GM18867 (cell line): ENCODE measurements at regions not wholly inside any gene's neighbourhood (a gene's known extent, or its start where the extent isn't known, plus 50 kb on each side); places are given as distances from the start of the nearest gene placed in this dataset.
A peak's percentile ranks its signal among the peaks of the same experiment; 100 is the strongest.

ENCODE experiments used
- ATAC-seq: cut with Tn5 transposase; IDR thresholded peaks from one replicate; pipeline ENCODE4 v1.9.1; 2021; ENCODE audit warnings: mild to moderate bottlenecking, moderate library complexity; ENCODE audit not compliant: unreplicated experiment

- no peak for ATAC-seq
Measured at GRCh38 chr6:113642001-113642713, 215.0 kb upstream of the MARCKS start.

DNA sequence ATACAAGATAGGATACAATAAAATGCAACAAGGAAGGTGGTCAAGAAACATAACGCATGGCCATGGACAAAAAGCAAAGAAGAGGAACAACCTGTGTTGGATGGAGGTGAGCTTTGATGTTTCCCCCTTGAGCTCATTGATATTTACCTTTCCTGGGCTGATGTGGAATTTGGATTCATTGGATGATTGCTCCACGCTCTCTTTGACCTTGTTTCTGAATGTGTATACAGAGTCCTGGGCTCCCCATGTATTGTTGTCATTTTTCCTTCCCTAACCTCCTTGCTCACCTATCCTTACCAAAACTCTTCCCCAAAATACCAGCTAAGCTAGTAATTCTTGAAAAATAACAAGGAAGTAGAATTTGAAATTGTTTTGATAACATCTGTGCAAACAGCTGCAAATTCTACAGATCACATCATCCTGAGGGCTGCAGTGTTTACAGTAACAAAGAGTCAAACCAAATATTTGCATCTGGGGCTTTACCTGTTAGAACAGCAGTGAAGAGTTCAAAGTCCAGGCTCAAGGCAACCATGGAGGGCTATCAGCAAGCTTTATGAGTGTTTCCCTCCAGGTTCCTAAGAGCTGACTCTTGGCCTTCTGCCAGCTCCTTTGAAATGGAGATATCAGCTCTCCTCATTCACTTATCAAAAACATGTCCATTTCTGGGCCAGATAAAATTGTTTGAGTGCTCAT lies 214.3 kb upstream of the MARCKS start:
- peak; percentile 91 for ATAC-seq

- ATAC-seq: no peak
Measured at GRCh38 chr6:113643407-113643770, 213.8 kb upstream of the MARCKS start.

DNA sequence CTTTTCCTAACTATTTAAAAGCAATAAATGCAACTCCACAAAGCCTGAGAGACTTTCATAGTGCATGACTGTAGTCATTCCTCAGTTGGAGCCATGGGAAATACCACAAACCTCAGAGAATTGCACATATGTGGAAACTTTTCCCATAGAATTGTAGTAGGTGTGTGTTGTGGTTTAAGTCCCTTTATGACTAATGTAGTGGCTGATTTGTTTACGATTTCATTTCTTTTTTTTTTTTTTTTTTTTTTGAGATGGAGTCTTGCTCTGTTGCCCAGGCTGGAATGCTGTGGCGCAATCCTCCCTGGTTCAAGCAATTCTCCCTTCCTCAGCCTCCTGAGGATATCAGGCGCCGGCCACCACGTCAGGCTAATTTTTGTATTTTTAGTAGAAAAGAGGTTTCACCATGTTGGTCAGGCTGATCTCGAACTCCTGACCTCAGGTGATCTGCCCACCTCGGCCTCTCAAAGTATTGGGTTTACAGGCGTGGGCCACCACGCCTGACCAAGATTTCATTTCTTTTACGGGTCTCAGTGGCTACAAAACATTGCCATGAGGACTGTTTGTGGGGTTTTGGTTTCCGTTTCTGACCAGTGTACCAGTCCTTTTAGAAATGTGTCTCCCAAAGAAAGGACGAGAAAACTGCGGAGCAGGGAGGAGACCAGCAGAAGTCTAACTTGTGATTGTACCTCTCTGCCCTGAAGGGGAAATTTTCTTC lies 212.1 kb upstream of the MARCKS start:
- peak; percentile 32 for ATAC-seq

DNA sequence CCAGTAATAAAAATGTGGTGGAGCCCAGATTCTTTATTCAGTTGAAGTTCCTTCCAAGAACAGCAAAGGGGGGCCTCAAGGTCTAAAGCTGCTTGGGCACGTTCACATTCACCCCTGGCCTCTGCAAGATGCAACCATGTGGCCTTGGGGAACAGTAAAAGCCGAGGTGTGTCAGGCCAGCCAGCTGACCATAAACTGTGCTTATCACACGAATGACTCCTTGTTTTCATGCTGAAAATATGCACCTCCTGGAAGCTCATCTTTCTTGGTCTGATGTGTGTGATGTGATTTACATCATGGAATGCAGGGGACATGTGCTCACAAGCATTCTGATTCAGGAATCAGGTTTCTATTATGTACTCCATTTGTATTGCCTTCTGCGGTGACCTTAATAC lies 211.6 kb upstream of the MARCKS start:
- ATAC-seq: peak; percentile 17

DNA sequence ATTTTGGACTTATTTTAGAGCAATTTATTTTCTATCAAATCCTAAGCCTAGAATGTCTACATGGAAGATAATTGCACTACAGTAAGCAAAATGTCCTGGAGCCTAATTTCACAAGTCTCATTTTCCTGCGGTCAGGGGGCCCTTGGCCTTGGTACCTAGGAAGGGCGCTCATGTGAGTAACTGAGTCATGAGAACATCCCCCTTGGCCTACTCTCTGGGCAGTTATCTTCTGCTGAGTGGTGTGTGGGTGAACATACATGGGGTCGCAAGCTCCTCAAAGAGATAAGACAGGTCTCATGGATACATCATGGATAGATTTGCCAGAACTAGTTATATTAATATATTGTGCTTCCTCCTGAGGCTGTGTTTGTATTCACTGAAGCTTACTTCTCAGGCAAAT lies 211.2 kb upstream of the MARCKS start:
- ATAC-seq: no peak

- ATAC-seq: no peak
Measured at GRCh38 chr6:113646701-113647100, 210.4 kb upstream of the MARCKS start.

- peak; percentile 31 for ATAC-seq
Measured at GRCh38 chr6:113647143-113647889, 209.8 kb upstream of the MARCKS start.

DNA sequence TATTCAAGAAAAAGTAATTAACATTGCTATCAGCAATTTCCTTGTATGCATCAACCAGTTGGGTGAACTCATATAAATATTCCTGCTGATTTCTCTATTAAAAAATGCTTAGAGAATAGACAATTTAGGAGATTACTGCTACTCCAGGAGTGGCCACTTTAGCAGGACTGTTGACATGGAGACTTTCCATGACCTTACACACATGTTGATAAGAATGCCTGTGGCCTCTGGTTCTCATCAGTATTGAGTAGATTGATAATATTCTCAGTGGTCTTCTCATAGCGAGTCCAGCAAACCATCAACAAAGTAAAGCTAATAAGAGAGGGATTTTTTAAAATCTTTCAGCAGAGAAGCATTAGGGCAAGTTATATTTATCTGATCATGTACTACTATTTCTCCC lies 208.4 kb upstream of the MARCKS start:
- ATAC-seq: no peak

- no peak for ATAC-seq
Measured at GRCh38 chr6:113649276-113649675, 207.9 kb upstream of the MARCKS start.

DNA sequence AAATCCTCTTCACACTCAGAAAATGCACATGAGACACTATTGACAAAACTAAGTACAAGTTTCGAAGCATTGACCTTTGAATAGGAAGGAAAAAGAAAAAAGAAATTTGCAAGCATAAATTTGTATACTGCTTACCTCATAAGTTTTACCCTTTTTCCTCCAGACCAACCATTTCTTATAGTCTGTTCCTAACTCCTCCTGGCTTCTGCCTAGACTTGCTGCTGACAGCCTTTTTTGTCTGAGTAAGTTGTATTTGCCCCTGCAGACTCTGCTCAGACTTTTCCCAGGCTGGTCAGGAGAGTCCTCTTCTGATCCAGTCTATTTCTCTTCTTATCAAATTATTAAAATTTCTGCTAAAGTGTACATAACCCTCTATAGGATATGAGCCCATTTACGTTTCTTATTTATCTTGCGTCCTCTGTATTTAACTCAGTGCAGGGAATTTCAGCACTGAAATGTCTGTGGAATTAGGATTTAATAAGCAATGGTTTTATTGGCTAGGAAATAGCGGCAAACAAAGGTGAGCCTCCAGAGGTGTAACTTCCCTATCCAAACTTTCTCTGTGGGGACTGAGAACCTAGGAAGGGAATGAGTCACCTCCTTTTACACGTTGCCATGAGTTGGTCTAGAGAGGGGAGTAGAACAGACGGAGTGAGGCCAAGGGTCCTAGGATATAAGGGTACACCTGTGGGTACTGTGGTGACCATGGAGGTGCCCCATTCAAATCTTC lies 207.1 kb upstream of the MARCKS start:
- ATAC-seq: no peak

DNA sequence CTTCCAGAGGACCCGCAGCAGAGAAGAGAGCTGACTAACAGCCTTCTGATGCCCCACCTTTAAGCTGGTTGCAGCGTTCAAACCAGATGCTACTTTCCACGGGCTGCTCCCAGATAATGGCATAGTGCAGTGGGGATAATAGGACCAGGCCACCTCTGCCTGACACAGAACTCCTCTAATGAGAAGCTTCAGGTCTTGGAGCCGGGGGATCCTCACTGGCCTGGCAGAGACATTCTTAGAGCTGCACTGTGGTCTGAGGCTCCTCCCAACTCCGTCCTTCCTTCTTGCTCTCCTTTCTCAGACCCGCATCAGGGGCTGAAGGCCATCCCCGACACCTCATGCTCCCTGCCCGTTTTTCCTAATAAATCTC lies 206.6 kb upstream of the MARCKS start:
- ATAC-seq: no peak

DNA sequence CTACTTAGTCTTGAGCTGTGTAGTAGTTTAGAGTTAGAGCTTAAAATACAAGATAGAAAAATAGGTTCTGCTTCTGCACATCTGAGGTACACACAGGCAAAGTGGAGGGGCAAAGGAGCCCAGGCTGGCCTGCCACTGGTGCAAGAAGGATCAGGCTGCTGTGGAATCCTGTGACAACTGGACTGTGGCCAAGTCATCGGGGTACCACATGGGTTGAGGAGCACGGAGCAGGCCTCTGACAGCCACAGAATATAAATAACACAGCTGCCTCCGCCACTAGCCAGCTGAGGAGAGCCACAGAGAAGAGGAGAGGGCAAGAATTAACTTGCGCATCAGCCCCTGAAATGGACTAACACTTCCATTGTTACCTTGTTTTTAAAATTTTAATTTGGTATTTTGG lies 206.0 kb upstream of the MARCKS start:
- peak; percentile 35 for ATAC-seq

DNA sequence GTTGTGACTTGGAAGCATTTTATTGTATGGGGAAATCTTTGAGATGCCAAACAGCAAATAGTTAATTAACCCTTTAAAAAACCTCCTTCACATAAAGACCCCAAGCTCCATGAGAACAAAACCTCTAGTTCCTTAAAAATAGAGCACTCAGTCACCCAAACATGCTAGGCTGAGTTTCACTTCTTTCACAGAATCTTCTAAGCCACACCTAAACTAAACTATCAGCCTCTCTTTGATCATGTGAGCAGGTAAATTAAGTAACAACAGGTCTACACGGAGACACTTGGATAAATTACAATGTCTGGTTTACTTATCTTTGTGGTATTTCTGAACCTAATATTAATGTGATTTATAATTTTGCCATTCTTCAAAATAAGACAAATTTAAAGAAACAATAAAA lies 205.2 kb upstream of the MARCKS start:
- no peak for ATAC-seq

DNA sequence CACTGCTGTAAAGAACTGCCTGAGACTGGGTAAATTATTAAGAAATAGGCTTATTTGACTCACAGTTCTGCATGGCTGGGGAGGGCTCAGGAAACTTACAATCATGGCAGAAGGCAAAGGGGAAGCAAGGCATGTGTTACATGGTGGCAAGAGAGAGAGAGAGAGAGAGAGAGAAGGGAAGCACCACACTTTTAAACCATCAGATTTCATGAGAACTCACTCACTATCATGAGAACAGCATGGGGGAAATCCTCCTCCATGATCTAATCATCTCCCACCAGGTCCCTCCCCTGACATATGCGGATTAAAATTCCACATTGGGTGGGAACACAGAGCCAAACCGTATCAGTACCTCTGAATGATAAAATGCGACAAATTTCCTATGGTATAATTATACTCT lies 203.9 kb upstream of the MARCKS start:
- no peak for ATAC-seq

DNA sequence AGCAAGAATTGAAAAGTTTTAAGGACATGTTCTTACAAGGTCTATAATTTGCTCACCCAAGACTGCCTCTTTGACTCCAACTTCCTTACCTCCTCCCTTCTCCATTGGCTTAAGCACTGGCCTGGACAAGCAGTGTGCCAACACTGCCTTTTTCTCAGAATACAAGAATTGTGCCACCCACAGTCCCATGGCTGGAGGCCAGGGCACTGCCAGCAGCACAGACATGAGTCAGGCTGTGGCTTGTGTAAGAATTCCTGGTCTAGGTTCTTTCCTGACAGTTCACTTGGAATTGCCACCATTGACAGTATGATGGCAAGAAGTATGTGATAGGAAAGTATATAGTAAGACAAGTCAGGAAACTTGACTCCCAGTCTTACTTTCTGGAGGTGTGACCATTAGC lies 202.7 kb upstream of the MARCKS start:
- ATAC-seq: no peak

GRCh38 chr6:113655761-113656160 lies 201.4 kb upstream of the MARCKS start:
- no peak for ATAC-seq

DNA sequence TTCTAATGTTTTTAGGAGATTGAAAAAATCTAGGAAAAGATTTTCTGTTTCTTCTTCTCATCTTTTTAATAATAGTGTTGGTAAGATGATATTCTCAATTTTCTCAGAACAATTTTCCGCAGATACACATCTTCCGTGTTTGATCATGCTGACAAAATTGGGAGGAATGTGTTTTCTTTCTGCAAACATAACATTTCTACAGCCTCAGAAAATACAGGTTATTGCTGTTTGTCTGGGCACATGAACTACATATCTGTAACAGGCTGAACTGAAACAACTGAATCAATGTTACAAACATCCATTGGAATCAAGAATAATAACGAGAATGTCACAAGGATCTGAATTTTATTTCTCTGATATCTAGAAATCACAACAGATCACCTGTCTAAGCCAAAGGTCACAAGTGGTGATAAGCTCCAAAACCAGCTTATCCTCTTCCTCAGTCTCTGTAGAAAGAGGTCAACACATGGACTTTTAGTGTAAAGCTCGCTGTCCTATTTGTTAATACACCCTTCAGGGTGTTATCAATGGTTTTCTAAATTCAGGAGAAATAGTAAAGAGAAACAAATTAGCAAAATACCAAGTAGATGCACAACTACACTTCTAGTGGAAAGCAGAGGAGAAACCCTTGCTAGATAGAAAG lies 197.3 kb upstream of the MARCKS start:
- ATAC-seq: no peak

GRCh38 chr6:113660819-113661218 lies 196.3 kb upstream of the MARCKS start:
- ATAC-seq: no peak

GRCh38 chr6:113662093-113662665 lies 195.0 kb upstream of the MARCKS start:
- ATAC-seq: no peak
